Neural progenitor cell (in vitro differentiated cells): ENCODE measurements at regions not wholly inside any gene's neighbourhood (a gene's known extent, or its start where the extent isn't known, plus 50 kb on each side); places are given as distances from the start of the nearest gene placed in this dataset.

Source experiments
- DNase-seq: peaks from one replicate; pipeline ENCODE4 v3.0.0-alpha.2; 2016; ENCODE audit warnings: low spot score
- H2AFZ ChIP-seq: fragments of 200-600 bp; sonication (generic); replicated peaks from 2 replicates; pipeline ENCODE4 v1.6.1; 2016; ENCODE audit warnings: antibody characterized with exemption
- H3F3A ChIP-seq: fragments of 200-600 bp; sonication (generic); 2 replicates; pipeline ENCODE4 v1.6.1; 2016; ENCODE audit warnings: antibody characterized with exemption, low read depth
- H3K27ac ChIP-seq: fragments of 200-600 bp; sonication (generic); 2 replicates; pipeline ENCODE4 v1.5.1; 2016; ENCODE audit warnings: mild to moderate bottlenecking
- H3K27me3 ChIP-seq: fragments of 200-600 bp; sonication (generic); 2 replicates; pipeline ENCODE4 v1.6.1; 2016; ENCODE audit warnings: mild to moderate bottlenecking, moderate library complexity
- H3K36me3 ChIP-seq: fragments of 200-600 bp; sonication (generic); 2 replicates; pipeline ENCODE4 v1.5.1; 2016
- H3K4me1 ChIP-seq: fragments of 200-600 bp; sonication (generic); 2 replicates; pipeline ENCODE4 v1.6.1; 2016; ENCODE audit warnings: mixed run types
- H3K4me2 ChIP-seq: fragments of 200-600 bp; sonication (generic); 2 replicates; pipeline ENCODE4 v1.6.1; 2016
- H3K4me3 ChIP-seq: fragments of 200-600 bp; sonication (generic); 2 replicates; pipeline ENCODE4 v1.5.1; 2016
- H3K79me2 ChIP-seq: fragments of 200-600 bp; sonication (generic); 2 replicates; pipeline ENCODE4 v1.6.1; 2016; ENCODE audit warnings: low read depth
- H3K9ac ChIP-seq: fragments of 200-600 bp; sonication (generic); 2 replicates; pipeline ENCODE4 v1.6.1; 2016
- H3K9me3 ChIP-seq: fragments of 200-600 bp; sonication (generic); 2 replicates; pipeline ENCODE4 v1.5.1; 2016; ENCODE audit warnings: low read depth
- H4K20me1 ChIP-seq: fragments of 200-600 bp; sonication (generic); 2 replicates; pipeline ENCODE4 v1.6.1; 2016; ENCODE audit warnings: low read depth
- H3K27ac Mint-ChIP-seq: 3 replicates; pipeline ENCODE4 v1.8.0; 2021; ENCODE audit warnings: mixed read lengths
- H3K27me3 Mint-ChIP-seq: 2 replicates; pipeline ENCODE4 v1.8.0; 2022; ENCODE audit warnings: low read depth, mild to moderate bottlenecking, inconsistent platforms, moderate library complexity, mixed read lengths; ENCODE audit not compliant: insufficient read depth
- H3K36me3 Mint-ChIP-seq: 3 replicates; pipeline ENCODE4 v1.8.0; 2021; ENCODE audit warnings: mixed read lengths
- H3K4me1 Mint-ChIP-seq: 3 replicates; pipeline ENCODE4 v1.8.0; 2021; ENCODE audit warnings: mixed read lengths
- H3K4me3 Mint-ChIP-seq: 3 replicates; pipeline ENCODE4 v1.8.0; 2021; ENCODE audit warnings: mild to moderate bottlenecking, moderate library complexity, mixed read lengths
- H3K9me3 Mint-ChIP-seq: 3 replicates; pipeline ENCODE4 v1.8.0; 2020; ENCODE audit warnings: mixed read lengths
- CTCF ChIP-seq: fragments of 200-600 bp; sonication (generic); IDR thresholded peaks from 2 replicates; pipeline ENCODE4 v1.5.1; 2017; ENCODE audit warnings: antibody characterized with exemption, mild to moderate bottlenecking
- EZH2 ChIP-seq: fragments of 200-600 bp; sonication (generic); IDR thresholded peaks from 2 replicates; pipeline ENCODE4 v1.6.1; 2017; ENCODE audit warnings: antibody characterized with exemption, mild to moderate bottlenecking, moderate library complexity
- EZH2phosphoT487 ChIP-seq: fragments of 200-600 bp; sonication (generic); IDR thresholded peaks from 2 replicates; pipeline ENCODE4 v1.6.1; 2017; ENCODE audit warnings: antibody characterized with exemption

GRCh38 chr10:78229489-78229888 lies 195.8 kb downstream of the RPS24 start:
- H3K79me2 ChIP-seq: no peaks in the 10 kb centered on the region
- peaks cover 2% of the 10 kb centered on the region for H3K9me3 Mint-ChIP-seq
- no peak for DNase-seq
- H3K36me3 ChIP-seq: no peaks in the 10 kb centered on the region
- no peak overlapping the region for H3K4me3 ChIP-seq
- no peak overlapping the region for H3K4me2 ChIP-seq
- H4K20me1 ChIP-seq: no peaks in the 10 kb centered on the region
- H3K9ac ChIP-seq: no peak overlapping the region
- no peak overlapping the region for H3K27ac Mint-ChIP-seq
- H3K4me3 Mint-ChIP-seq: no peak overlapping the region
- H3K27me3 Mint-ChIP-seq: peaks cover 16% of the 10 kb centered on the region
- H3K27me3 ChIP-seq: no peaks in the 10 kb centered on the region
- no peaks in the 10 kb centered on the region for H3K36me3 Mint-ChIP-seq
- H3K27ac ChIP-seq: no peak overlapping the region
- TF ChIP-seq EZH2phosphoT487: no peak
- TF ChIP-seq EZH2: no peak
- TF ChIP-seq CTCF: no peak
- H3F3A ChIP-seq: no peaks in the 10 kb centered on the region
- H3K4me1 Mint-ChIP-seq: peaks cover 9% of the 10 kb centered on the region
- H3K4me1 ChIP-seq: no peaks in the 10 kb centered on the region
- no peak overlapping the region for H2AFZ ChIP-seq
- no peaks in the 10 kb centered on the region for H3K9me3 ChIP-seq

- no peak overlapping the region for H3K27ac ChIP-seq
- no peaks in the 10 kb centered on the region for H3K9me3 ChIP-seq
- peaks cover 16% of the 10 kb centered on the region for H3K27me3 Mint-ChIP-seq
- H3K9me3 Mint-ChIP-seq: peaks cover 2% of the 10 kb centered on the region
- peaks cover 9% of the 10 kb centered on the region for H3K4me1 Mint-ChIP-seq
- DNase-seq: no peak
- no peak overlapping the region for H3K4me3 ChIP-seq
- no peaks in the 10 kb centered on the region for H3K4me1 ChIP-seq
- H3K36me3 Mint-ChIP-seq: no peaks in the 10 kb centered on the region
- H2AFZ ChIP-seq: no peak overlapping the region
- H3K4me2 ChIP-seq: no peak overlapping the region
- no peak overlapping the region for H3K9ac ChIP-seq
- H3K27me3 ChIP-seq: no peaks in the 10 kb centered on the region
- H3K79me2 ChIP-seq: no peaks in the 10 kb centered on the region
- H3K4me3 Mint-ChIP-seq: peak overlapping the region; percentile 1
- TF ChIP-seq EZH2 (no peak), CTCF (no peak), EZH2phosphoT487 (no peak)
- no peaks in the 10 kb centered on the region for H3K36me3 ChIP-seq
- H4K20me1 ChIP-seq: no peaks in the 10 kb centered on the region
- no peak overlapping the region for H3K27ac Mint-ChIP-seq
- no peaks in the 10 kb centered on the region for H3F3A ChIP-seq
Measured at GRCh38 chr10:78229950-78230675, 196.4 kb downstream of the RPS24 start.

DNA sequence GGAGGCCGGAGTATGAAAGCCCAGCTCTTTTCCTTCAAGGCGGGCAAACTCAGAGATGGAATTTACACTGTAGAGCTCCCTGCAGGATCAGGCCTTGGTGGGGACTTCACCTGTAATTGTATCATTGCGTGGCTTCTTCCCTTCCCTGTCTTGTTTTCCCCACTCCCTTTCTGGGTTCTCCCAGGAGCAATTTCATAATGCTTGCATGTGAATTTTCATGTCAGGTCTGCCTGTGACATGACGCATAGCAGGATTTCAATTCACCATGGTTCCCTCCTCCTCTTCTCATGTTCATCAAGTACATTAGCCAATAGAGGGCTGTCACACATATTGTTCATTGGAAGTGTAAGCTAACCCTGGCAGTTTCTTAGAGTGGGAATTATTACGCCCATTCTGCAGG lies 197.7 kb downstream of the RPS24 start:
- Mint-ChIP-seq H3K9me3 (peaks cover 2% of the 10 kb centered on the region), H3K27ac (no peak overlapping the region), H3K27me3 (peaks cover 16% of the 10 kb centered on the region), H3K4me3 (no peak overlapping the region), H3K36me3 (no peaks in the 10 kb centered on the region), H3K4me1 (peaks cover 8% of the 10 kb centered on the region)
- Histone ChIP-seq H3F3A (no peaks in the 10 kb centered on the region), H3K9me3 (no peaks in the 10 kb centered on the region), H3K27ac (no peak overlapping the region), H2AFZ (no peak overlapping the region), H3K4me2 (no peak overlapping the region), H4K20me1 (no peaks in the 10 kb centered on the region), H3K9ac (no peak overlapping the region), H3K79me2 (no peaks in the 10 kb centered on the region), H3K4me3 (no peak overlapping the region), H3K27me3 (no peaks in the 10 kb centered on the region), H3K4me1 (no peaks in the 10 kb centered on the region), H3K36me3 (no peaks in the 10 kb centered on the region)
- no peak for DNase-seq
- TF ChIP-seq EZH2phosphoT487 (no peak), CTCF (no peak), EZH2 (no peak)
